ENCODE measurements at regions not wholly inside any gene's neighbourhood (a gene's known extent, or its start where the extent isn't known, plus 50 kb on each side); places are given as distances from the start of the nearest gene placed in this dataset.

DNA sequence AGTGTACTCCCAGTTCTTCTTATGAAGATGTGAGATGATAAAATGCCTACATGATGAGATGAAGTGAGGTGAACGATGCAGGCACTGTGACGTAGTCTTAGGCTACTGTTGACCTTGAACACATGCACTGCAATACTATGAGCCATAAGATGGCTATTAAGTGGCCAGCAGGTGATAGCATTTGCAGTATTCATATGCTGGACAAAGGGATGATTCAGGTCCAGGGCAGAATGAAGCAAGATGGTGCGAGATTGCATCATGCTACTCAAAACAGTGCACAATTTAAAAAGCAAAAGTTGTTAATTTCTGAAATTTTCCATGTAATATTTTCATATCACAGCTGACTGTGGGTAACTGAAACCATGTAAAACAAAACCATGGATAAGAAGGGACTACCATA is 781.4 kb downstream of the PCDH18 start:
- TF ChIP-seq, protein P1, sequence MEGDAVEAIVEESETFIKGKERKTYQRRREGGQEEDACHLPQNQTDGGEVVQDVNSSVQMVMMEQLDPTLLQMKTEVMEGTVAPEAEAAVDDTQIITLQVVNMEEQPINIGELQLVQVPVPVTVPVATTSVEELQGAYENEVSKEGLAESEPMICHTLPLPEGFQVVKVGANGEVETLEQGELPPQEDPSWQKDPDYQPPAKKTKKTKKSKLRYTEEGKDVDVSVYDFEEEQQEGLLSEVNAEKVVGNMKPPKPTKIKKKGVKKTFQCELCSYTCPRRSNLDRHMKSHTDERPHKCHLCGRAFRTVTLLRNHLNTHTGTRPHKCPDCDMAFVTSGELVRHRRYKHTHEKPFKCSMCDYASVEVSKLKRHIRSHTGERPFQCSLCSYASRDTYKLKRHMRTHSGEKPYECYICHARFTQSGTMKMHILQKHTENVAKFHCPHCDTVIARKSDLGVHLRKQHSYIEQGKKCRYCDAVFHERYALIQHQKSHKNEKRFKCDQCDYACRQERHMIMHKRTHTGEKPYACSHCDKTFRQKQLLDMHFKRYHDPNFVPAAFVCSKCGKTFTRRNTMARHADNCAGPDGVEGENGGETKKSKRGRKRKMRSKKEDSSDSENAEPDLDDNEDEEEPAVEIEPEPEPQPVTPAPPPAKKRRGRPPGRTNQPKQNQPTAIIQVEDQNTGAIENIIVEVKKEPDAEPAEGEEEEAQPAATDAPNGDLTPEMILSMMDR (IDR thresholded peaks at IDR 0.05), result no peak
- TF ChIP-seq POLR2A (IDR thresholded peaks at IDR 0.05), result no peak
